Fibroblast of lung (primary cell): ENCODE measurements at regions not wholly inside any gene's neighbourhood (a gene's known extent, or its start where the extent isn't known, plus 50 kb on each side); places are given as distances from the start of the nearest gene placed in this dataset.

Experiments
- CTCF ChIP-seq, 2 donors: IDR thresholded peaks in 1 of 2; conservative IDR thresholded peaks in 1 of 2; 1 replicate in 1 of 2; 2 replicates in 1 of 2; pipeline ENCODE4 v1.5.1; 2011 to 2012; ENCODE audit warnings: low read length in 2 of 2, control low read depth in 1 of 2, inconsistent platforms in 1 of 2, low read depth in 1 of 2, mild to moderate bottlenecking in 1 of 2
- EZH2 ChIP-seq: IDR thresholded peaks from 2 replicates; pipeline ENCODE4 v1.5.1; 2012; ENCODE audit warnings: low read length, control low read depth, mild to moderate bottlenecking; ENCODE audit errors: missing control alignments

- TF ChIP-seq CTCF (conservative IDR thresholded peaks at IDR 0.05 in 1 of 2, IDR thresholded peaks at IDR 0.05 in 1 of 2; ENCODE audit: low read depth in 1 of 2, low read length in 2 of 2) (no peak), EZH2 (no peak)
These were observed 246.1 kb upstream of the TNP1 start for GRCh38 chr2:217105733-217106649.
